Retinal pigment epithelial cell (primary cell): ENCODE measurements at regions not wholly inside any gene's neighbourhood (a gene's known extent, or its start where the extent isn't known, plus 50 kb on each side); places are given as distances from the start of the nearest gene placed in this dataset.
"Not testable (repeated sequence)": the region's sequence is repeated elsewhere in the genome, so short reads cannot be mapped to it uniquely, and the experiment has no call there.

Experiments
- DNase-seq: peaks from one replicate; pipeline ENCODE4 v3.0.0-alpha.2; 2010; ENCODE audit warnings: low read depth
- H3K4me3 ChIP-seq: 2 replicates; pipeline ENCODE4 v1.5.1; 2011; ENCODE audit warnings: mild to moderate bottlenecking, low read length, control low read depth, moderate library complexity
- TF ChIP-seq, protein P1 (sequence below): conservative IDR thresholded peaks from 2 replicates; pipeline ENCODE4 v1.5.1; 2011; ENCODE audit warnings: low read depth, low read length, control low read depth, inconsistent platforms

- no peak overlapping the region for H3K4me3 ChIP-seq
- no peak for DNase-seq
- TF ChIP-seq, protein P1, sequence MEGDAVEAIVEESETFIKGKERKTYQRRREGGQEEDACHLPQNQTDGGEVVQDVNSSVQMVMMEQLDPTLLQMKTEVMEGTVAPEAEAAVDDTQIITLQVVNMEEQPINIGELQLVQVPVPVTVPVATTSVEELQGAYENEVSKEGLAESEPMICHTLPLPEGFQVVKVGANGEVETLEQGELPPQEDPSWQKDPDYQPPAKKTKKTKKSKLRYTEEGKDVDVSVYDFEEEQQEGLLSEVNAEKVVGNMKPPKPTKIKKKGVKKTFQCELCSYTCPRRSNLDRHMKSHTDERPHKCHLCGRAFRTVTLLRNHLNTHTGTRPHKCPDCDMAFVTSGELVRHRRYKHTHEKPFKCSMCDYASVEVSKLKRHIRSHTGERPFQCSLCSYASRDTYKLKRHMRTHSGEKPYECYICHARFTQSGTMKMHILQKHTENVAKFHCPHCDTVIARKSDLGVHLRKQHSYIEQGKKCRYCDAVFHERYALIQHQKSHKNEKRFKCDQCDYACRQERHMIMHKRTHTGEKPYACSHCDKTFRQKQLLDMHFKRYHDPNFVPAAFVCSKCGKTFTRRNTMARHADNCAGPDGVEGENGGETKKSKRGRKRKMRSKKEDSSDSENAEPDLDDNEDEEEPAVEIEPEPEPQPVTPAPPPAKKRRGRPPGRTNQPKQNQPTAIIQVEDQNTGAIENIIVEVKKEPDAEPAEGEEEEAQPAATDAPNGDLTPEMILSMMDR = no peak
These were observed 66.7 kb downstream of the KCNA5 start for GRCh38 chr12:5110345-5110744.

- no peak for DNase-seq
- no peak overlapping the region for H3K4me3 ChIP-seq
- TF ChIP-seq, protein P1 = no peak
These were observed 70.8 kb downstream of the KCNA5 start for GRCh38 chr12:5114436-5114835.

DNA sequence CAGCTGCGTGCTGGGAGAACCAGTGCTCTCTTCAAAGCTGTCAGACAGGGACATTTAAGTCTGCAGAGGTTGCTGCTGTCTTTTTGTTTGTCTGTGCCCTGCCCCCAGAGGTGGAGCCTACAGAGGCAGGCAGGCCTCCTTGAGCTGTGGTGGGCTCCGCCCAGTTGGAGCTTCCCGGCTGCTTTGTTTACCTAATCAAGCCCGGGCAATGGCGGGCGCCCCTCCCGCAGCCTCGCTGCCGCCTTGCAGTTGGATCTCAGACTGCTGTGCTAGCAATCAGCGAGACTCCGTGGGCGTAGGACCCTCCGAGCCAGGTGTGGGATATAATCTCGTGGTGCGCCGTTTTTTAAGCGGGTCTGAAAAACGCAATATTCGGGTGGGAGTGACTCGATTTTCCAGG lies 78.1 kb downstream of the KCNA5 start:
- DNase-seq, H3K4me3 ChIP-seq: not testable (repeated sequence)

DNA sequence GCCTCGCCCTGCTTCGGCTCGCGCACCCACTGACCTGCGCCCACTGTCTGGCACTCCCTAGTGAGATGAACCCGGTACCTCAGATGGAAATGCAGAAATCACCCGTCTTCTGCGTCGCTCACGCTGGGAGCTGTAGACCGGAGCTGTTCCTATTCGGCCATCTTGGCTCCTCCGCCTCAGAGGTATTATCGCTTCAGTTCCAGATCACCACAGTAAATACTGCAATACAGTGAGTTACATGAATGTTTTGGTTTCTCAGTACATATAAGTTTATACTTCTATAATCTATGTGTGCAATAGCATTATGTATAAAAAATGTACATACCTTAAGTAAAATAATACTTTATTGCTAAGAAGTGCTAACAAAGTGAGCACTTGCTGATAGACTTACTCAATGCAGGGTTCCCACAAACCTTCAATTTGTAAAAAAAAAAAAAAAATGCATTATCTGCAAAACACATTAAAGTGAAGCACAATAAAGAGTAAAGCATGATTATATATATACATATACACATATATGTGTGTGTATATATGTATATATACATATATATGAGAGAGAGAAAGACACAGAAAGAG lies 78.7 kb downstream of the KCNA5 start:
- not testable (repeated sequence) for DNase-seq, H3K4me3 ChIP-seq

- DNase-seq = no peak
- no peak overlapping the region for H3K4me3 ChIP-seq
- TF ChIP-seq, protein P1 = no peak
These were observed 80.2 kb downstream of the KCNA5 start for GRCh38 chr12:5123921-5124320.

- no peak for DNase-seq
- TF ChIP-seq, protein P1 = no peak
- no peak overlapping the region for H3K4me3 ChIP-seq
These were observed 80.7 kb downstream of the KCNA5 start for GRCh38 chr12:5124401-5124800.

- no peak for DNase-seq
- no peak overlapping the region for H3K4me3 ChIP-seq
- TF ChIP-seq, protein P1 = no peak
These were observed 91.3 kb downstream of the KCNA5 start for GRCh38 chr12:5134861-5135525.

DNA sequence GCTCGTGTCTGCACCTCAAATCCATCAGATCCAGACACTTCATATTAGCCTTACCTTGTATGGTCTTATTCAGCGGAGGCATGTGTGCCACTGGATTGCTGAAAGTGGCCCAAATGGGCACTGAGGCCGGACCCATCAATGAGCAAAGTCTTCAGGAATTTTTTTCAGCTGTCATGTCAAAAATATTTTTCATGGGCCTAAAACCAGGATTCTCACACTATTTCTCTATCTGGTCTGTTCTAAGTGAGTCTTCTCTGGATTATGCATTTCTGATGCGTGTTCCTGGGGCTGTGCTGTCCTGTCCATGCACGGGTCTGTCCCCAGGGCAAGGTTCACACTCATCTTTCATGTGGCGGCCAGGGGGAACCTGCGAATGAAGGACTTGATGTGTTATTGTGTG lies 94.6 kb downstream of the KCNA5 start:
- H3K4me3 ChIP-seq = no peak overlapping the region
- DNase-seq = no peak
- TF ChIP-seq, protein P1 = no peak
